Small intestine (tissue), 7 donors: ENCODE measurements at regions not wholly inside any gene's neighbourhood (a gene's known extent, or its start where the extent isn't known, plus 50 kb on each side); places are given as distances from the start of the nearest gene placed in this dataset.

Experiments used
- DNase-seq, 2 donors: peaks; one replicate each; pipeline versions ENCODE4 v3.0.0 to v3.0.0-alpha.2; 2013
- FAIRE-seq: peaks from 2 replicates; lab custom pipeline; 2012; peaks lifted over from hg19 to GRCh38; lab: Jason Lieb, UNC
- H3K27ac ChIP-seq, 3 donors: one replicate each; pipeline ENCODE4 v1.5.1; 2013; ENCODE audit warnings: low read length in 2 of 3, mild to moderate bottlenecking in 2 of 3, control low read depth in 1 of 3, inconsistent platforms in 1 of 3, low read depth in 1 of 3, moderate library complexity in 1 of 3
- H3K27me3 ChIP-seq, 3 donors: one replicate each; pipeline ENCODE4 v1.6.1; 2013; ENCODE audit warnings: low read length in 3 of 3, inconsistent platforms in 1 of 3; ENCODE audit not compliant: control insufficient read depth in 3 of 3, insufficient read depth in 3 of 3
- H3K36me3 ChIP-seq, 3 donors: one replicate each; pipeline ENCODE4 v1.6.1; 2013; ENCODE audit warnings: low read length in 3 of 3, inconsistent platforms in 1 of 3, low read depth in 1 of 3, mild to moderate bottlenecking in 1 of 3, moderate library complexity in 1 of 3; ENCODE audit not compliant: control insufficient read depth in 3 of 3, insufficient read depth in 2 of 3
- H3K4me1 ChIP-seq, 3 donors: one replicate each; pipeline ENCODE4 v1.6.1; 2013; ENCODE audit warnings: low read length in 2 of 3, inconsistent platforms in 1 of 3, low read depth in 1 of 3, mild to moderate bottlenecking in 1 of 3, moderate library complexity in 1 of 3; ENCODE audit not compliant: control insufficient read depth in 3 of 3, insufficient read depth in 2 of 3
- H3K4me3 ChIP-seq, 3 donors: one replicate each; pipeline ENCODE4 v1.5.1; 2013; ENCODE audit warnings: low read length in 3 of 3, control low read depth in 1 of 3, inconsistent platforms in 1 of 3, low read depth in 1 of 3, mild to moderate bottlenecking in 1 of 3, moderate library complexity in 1 of 3
- H3K9me3 ChIP-seq, 2 donors: one replicate each; pipeline ENCODE4 v1.6.1; 2013; ENCODE audit warnings: low read depth in 1 of 2, low read length in 1 of 2; ENCODE audit not compliant: control insufficient read depth in 2 of 2, insufficient read depth in 1 of 2
- WGBS, 3 donors: extraction: QIAGEN DNeasy Blood & Tissue Kit; methylation state at CpG; one replicate each; pipeline ENCODE4 v1.1.7; 2013; 5-methylcytosine and 5-hydroxymethylcytosine counted together
- donor health status: healthy with polysubstance abuse.
- donor health status: control.
- donor health status: control.
- donor health status: Bipolar disorder and iron deficiency.
- donor health status: healthy.

GRCh38 chr16:64736857-64737256 is 385.0 kb downstream of the CDH11 start:
- Histone ChIP-seq H3K4me1 (no peaks in the 10 kb centered on the region), H3K36me3 (no peaks in the 10 kb centered on the region), H3K4me3 (no peak overlapping the region), H3K27me3 (no peaks in the 10 kb centered on the region), H3K9me3 (peaks cover 0 to 5% of the 10 kb centered on the region in 2 donors), H3K27ac (no peak overlapping the region)
- FAIRE-seq (no peak), DNase-seq (no peak)
- WGBS, 3 donors = 83 to 91% (median 91%) methylated on average over 2 of the region's 2 CpGs

GRCh38 chr16:64731891-64732290 is 390.0 kb downstream of the CDH11 start:
- Histone ChIP-seq H3K36me3 (no peaks in the 10 kb centered on the region), H3K4me1 (no peaks in the 10 kb centered on the region), H3K9me3 (no peaks in the 10 kb centered on the region), H3K4me3 (no peak overlapping the region), H3K27ac (no peak overlapping the region), H3K27me3 (no peaks in the 10 kb centered on the region)
- no peak for FAIRE-seq
- DNase-seq = no peak
- 88 to 93% (median 91%) methylated on average over 1 of the region's 1 CpG for WGBS, 3 donors

DNA sequence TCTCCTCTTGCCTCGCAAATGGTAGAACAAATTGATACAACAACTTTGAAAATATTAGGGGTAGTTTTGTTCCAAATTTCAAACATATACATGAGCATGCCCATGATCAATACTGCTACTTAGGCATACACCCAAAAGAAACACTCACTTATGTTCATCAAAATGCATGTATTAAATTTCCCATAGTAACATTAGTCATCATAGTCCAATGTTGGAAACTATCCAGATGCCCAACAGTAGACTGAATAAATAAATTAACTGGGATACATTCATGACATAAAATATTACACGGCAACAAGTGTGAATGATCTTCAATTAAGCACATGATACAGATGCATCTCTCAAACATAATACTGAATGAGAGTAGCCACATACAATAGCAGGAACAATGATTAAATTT is 391.6 kb downstream of the CDH11 start:
- DNase-seq = no peak
- Histone ChIP-seq H3K4me3 (no peak overlapping the region), H3K36me3 (no peaks in the 10 kb centered on the region), H3K27ac (no peak overlapping the region), H3K9me3 (no peaks in the 10 kb centered on the region), H3K27me3 (no peaks in the 10 kb centered on the region), H3K4me1 (no peaks in the 10 kb centered on the region)
- no peak for FAIRE-seq
- 89 to 90% (median 89%) methylated on average over 2 of the region's 2 CpGs for WGBS, 3 donors

DNA sequence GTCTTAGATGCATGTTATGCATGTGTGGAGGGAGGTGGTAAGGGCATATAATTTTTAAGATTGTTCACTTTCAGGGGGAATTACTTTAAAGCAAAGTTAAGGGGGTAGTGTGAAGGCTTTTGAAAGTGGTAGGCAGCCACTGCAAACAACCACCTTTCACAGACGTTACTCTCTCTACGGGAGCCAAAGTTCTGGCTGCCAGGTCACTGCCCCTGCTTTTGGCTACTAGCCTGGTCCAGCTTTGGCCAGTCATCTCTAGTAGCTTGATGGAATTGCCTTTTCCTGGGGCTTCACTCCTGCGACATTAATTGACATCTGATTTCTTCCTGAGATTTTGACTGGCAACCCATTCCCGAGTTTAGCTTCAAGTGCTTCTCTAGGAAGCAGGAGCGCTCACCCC is 397.5 kb downstream of the CDH11 start:
- H3K27me3 ChIP-seq = no peaks in the 10 kb centered on the region

GRCh38 chr16:64718486-64718885 is 403.4 kb downstream of the CDH11 start:
- Histone ChIP-seq H3K36me3 (no peaks in the 10 kb centered on the region), H3K9me3 (no peaks in the 10 kb centered on the region), H3K4me1 (no peaks in the 10 kb centered on the region), H3K27me3 (no peaks in the 10 kb centered on the region), H3K27ac (no peak overlapping the region), H3K4me3 (no peak overlapping the region)
- WGBS, 3 donors = 78 to 85% (median 83%) methylated on average over 7 of the region's 7 CpGs
- DNase-seq (no peak), FAIRE-seq (no peak)

More for the DNA sequence above, 397.5 kb downstream of the CDH11 start:
- DNase-seq (no peak), FAIRE-seq (no peak)
- no peaks in the 10 kb centered on the region for H3K36me3 ChIP-seq
- 69 to 86% (median 77%) methylated on average over 5 of the region's 5 CpGs for WGBS, 3 donors
- H3K9me3 ChIP-seq = no peaks in the 10 kb centered on the region
- H3K4me1 ChIP-seq = no peaks in the 10 kb centered on the region
- H3K27ac ChIP-seq = no peak overlapping the region
- H3K4me3 ChIP-seq = no peak overlapping the region

DNA sequence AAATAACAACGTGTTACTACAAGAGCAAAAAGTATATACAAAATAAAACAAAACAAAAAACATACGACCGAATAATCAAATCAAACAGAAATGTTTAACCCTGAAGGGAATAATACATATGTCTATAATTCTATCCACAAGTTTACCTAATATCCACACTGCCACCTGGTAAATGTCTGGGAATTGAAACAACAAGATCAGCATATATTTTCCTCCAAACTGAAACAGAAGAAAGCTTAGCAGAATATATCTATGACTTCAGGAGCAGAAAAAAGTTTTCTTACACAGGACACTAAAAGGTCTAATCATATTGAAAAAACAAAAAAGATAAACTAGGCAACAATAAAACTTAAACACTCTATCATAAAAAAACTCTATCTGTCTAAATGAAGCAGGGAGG is 404.0 kb downstream of the CDH11 start:
- DNase-seq (no peak), FAIRE-seq (no peak)
- Histone ChIP-seq H3K4me3 (no peak overlapping the region), H3K4me1 (no peaks in the 10 kb centered on the region), H3K36me3 (no peaks in the 10 kb centered on the region), H3K27ac (no peak overlapping the region), H3K27me3 (no peaks in the 10 kb centered on the region), H3K9me3 (no peaks in the 10 kb centered on the region)
- WGBS, 3 donors = 65 to 86% (median 82%) methylated on average over 3 of the region's 3 CpGs

DNA sequence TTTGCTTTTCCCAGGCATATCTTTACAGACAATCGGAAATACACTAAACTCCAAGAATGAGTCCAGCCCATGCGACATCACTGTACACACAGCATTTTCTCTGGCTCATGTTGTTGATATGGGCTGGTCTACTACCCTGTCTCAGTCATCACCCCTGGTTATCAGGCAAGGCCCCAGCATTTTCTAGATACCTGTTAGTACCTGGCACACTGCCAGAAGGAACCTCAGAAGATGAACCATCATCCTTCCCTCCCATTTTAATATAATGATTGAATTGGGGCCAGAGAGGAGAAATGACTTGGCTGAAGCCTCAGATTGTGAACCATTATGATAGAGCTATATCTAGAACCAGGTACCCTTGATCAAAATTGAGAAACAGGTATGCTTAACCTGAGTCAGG is 406.2 kb downstream of the CDH11 start:
- Histone ChIP-seq H3K9me3 (no peaks in the 10 kb centered on the region), H3K36me3 (no peaks in the 10 kb centered on the region), H3K4me3 (no peak overlapping the region), H3K27ac (no peak overlapping the region), H3K27me3 (no peaks in the 10 kb centered on the region), H3K4me1 (no peaks in the 10 kb centered on the region)
- FAIRE-seq (no peak), DNase-seq (no peak)
- WGBS, 3 donors = 64 to 70% (median 70%) methylated on average over 2 of the region's 2 CpGs

DNA sequence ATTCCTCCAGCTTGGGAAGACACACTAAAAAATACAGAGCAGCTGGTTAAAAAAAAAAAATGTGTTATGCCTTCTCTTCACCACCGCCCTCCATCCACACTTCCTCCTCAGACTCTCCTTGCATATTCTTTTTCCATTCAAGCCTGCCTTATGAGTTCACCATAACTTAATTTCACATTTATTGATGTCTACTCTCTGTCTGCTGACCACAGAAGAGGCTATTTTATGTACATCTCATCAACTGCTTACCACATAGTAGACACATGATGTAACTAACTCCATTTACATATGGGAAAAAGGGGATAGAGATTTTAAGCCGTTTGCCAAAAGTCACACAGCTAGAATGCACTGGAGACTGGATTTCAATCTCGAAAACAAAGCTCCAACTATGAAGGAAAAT is 409.8 kb downstream of the CDH11 start:
- Histone ChIP-seq H3K27ac (no peak overlapping the region), H3K4me3 (no peak overlapping the region), H3K9me3 (no peaks in the 10 kb centered on the region), H3K4me1 (no peaks in the 10 kb centered on the region), H3K36me3 (no peaks in the 10 kb centered on the region), H3K27me3 (no peaks in the 10 kb centered on the region)
- FAIRE-seq (no peak), DNase-seq (no peak)
- WGBS, 3 donors = 62 to 76% (median 73%) methylated on average over 3 of the region's 3 CpGs

- H3K27ac ChIP-seq = no peak overlapping the region
Measured at GRCh38 chr16:64711596-64711995, 410.3 kb downstream of the CDH11 start.

More at GRCh38 chr16:64711596-64711995, 410.3 kb downstream of the CDH11 start:
- no peak for FAIRE-seq
- H3K36me3 ChIP-seq = no peaks in the 10 kb centered on the region
- no peak overlapping the region for H3K4me3 ChIP-seq
- no peaks in the 10 kb centered on the region for H3K4me1 ChIP-seq
- WGBS, 3 donors = 55 to 79% (median 74%) methylated on average over 2 of the region's 2 CpGs
- H3K9me3 ChIP-seq = no peaks in the 10 kb centered on the region
- no peak for DNase-seq
- no peaks in the 10 kb centered on the region for H3K27me3 ChIP-seq
